PC-3 (cell line): ENCODE measurements at regions not wholly inside any gene's neighbourhood (a gene's known extent, or its start where the extent isn't known, plus 50 kb on each side); places are given as distances from the start of the nearest gene placed in this dataset.

Source experiments
- CTCF ChIP-seq: fragments of 300-600 bp; sonication (generic); conservative IDR thresholded peaks from 2 replicates; pipeline ENCODE4 v1.5.1; 2017; ENCODE audit warnings: antibody characterized with exemption, low read depth, mild to moderate bottlenecking, low read length
- EZH2 ChIP-seq: fragments of 300-600 bp; sonication (generic); IDR thresholded peaks from one replicate; pipeline ENCODE4 v1.6.1; 2017; ENCODE audit warnings: antibody characterized with exemption, mild to moderate bottlenecking, low read length; ENCODE audit not compliant: unreplicated experiment
- EZH2phosphoT487 ChIP-seq: fragments of 300-600 bp; sonication (generic); IDR thresholded peaks from 2 replicates; pipeline ENCODE4 v1.6.1; 2018; ENCODE audit warnings: mild to moderate bottlenecking, antibody characterized with exemption, low read length, borderline replicate concordance

GRCh38 chr4:153098427-153098826 lies 105.8 kb upstream of the TRIM2 start:
- TF ChIP-seq EZH2 (no peak), CTCF (no peak), EZH2phosphoT487 (no peak)
